ENCODE measurements at regions not wholly inside any gene's neighbourhood (a gene's known extent, or its start where the extent isn't known, plus 50 kb on each side); places are given as distances from the start of the nearest gene placed in this dataset.

DNA sequence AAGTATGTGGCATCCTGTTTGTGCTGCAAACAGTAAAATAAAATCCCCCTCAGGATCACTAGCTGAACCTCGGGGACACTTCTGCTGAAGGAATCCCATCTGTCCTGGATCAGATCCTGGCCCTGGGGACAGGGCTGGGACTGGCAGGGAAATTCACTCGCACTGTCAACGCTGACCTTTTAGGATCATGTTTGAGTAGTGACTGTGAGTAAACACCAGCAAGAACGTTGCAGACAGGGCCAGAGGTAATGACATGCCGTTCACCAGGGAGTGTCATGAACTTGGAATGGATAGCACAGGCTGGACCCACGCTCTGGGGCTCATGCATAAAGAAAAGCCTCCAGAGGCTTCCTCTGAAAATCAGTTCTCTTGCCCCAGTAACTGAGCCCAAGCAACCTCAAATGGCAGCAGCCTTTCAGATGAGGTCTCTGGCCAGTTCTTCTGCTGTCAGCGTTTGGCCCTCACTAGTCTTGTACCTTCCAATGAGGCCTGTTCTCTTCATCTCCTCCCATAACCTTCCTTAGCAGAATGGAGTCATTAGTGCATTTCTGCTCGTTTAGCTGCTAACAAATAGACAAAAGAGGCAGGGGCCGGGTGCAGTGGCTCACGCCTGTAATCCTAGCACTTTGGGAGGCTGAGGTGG is 51.0 kb upstream of the BARX2 start (continued):
- TF ChIP-seq, protein P1, sequence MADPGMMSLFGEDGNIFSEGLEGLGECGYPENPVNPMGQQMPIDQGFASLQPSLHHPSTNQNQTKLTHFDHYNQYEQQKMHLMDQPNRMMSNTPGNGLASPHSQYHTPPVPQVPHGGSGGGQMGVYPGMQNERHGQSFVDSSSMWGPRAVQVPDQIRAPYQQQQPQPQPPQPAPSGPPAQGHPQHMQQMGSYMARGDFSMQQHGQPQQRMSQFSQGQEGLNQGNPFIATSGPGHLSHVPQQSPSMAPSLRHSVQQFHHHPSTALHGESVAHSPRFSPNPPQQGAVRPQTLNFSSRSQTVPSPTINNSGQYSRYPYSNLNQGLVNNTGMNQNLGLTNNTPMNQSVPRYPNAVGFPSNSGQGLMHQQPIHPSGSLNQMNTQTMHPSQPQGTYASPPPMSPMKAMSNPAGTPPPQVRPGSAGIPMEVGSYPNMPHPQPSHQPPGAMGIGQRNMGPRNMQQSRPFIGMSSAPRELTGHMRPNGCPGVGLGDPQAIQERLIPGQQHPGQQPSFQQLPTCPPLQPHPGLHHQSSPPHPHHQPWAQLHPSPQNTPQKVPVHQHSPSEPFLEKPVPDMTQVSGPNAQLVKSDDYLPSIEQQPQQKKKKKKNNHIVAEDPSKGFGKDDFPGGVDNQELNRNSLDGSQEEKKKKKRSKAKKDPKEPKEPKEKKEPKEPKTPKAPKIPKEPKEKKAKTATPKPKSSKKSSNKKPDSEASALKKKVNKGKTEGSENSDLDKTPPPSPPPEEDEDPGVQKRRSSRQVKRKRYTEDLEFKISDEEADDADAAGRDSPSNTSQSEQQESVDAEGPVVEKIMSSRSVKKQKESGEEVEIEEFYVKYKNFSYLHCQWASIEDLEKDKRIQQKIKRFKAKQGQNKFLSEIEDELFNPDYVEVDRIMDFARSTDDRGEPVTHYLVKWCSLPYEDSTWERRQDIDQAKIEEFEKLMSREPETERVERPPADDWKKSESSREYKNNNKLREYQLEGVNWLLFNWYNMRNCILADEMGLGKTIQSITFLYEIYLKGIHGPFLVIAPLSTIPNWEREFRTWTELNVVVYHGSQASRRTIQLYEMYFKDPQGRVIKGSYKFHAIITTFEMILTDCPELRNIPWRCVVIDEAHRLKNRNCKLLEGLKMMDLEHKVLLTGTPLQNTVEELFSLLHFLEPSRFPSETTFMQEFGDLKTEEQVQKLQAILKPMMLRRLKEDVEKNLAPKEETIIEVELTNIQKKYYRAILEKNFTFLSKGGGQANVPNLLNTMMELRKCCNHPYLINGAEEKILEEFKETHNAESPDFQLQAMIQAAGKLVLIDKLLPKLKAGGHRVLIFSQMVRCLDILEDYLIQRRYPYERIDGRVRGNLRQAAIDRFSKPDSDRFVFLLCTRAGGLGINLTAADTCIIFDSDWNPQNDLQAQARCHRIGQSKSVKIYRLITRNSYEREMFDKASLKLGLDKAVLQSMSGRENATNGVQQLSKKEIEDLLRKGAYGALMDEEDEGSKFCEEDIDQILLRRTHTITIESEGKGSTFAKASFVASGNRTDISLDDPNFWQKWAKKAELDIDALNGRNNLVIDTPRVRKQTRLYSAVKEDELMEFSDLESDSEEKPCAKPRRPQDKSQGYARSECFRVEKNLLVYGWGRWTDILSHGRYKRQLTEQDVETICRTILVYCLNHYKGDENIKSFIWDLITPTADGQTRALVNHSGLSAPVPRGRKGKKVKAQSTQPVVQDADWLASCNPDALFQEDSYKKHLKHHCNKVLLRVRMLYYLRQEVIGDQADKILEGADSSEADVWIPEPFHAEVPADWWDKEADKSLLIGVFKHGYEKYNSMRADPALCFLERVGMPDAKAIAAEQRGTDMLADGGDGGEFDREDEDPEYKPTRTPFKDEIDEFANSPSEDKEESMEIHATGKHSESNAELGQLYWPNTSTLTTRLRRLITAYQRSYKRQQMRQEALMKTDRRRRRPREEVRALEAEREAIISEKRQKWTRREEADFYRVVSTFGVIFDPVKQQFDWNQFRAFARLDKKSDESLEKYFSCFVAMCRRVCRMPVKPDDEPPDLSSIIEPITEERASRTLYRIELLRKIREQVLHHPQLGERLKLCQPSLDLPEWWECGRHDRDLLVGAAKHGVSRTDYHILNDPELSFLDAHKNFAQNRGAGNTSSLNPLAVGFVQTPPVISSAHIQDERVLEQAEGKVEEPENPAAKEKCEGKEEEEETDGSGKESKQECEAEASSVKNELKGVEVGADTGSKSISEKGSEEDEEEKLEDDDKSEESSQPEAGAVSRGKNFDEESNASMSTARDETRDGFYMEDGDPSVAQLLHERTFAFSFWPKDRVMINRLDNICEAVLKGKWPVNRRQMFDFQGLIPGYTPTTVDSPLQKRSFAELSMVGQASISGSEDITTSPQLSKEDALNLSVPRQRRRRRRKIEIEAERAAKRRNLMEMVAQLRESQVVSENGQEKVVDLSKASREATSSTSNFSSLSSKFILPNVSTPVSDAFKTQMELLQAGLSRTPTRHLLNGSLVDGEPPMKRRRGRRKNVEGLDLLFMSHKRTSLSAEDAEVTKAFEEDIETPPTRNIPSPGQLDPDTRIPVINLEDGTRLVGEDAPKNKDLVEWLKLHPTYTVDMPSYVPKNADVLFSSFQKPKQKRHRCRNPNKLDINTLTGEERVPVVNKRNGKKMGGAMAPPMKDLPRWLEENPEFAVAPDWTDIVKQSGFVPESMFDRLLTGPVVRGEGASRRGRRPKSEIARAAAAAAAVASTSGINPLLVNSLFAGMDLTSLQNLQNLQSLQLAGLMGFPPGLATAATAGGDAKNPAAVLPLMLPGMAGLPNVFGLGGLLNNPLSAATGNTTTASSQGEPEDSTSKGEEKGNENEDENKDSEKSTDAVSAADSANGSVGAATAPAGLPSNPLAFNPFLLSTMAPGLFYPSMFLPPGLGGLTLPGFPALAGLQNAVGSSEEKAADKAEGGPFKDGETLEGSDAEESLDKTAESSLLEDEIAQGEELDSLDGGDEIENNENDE (IDR thresholded peaks at IDR 0.05; ENCODE audit: insufficient replicate concordance, low read length): no peak
- TF ChIP-seq SUZ12 (IDR thresholded peaks at IDR 0.05; ENCODE audit: low read length): no peak
- TF ChIP-seq, protein P2, sequence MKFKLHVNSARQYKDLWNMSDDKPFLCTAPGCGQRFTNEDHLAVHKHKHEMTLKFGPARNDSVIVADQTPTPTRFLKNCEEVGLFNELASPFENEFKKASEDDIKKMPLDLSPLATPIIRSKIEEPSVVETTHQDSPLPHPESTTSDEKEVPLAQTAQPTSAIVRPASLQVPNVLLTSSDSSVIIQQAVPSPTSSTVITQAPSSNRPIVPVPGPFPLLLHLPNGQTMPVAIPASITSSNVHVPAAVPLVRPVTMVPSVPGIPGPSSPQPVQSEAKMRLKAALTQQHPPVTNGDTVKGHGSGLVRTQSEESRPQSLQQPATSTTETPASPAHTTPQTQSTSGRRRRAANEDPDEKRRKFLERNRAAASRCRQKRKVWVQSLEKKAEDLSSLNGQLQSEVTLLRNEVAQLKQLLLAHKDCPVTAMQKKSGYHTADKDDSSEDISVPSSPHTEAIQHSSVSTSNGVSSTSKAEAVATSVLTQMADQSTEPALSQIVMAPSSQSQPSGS (IDR thresholded peaks at IDR 0.05; ENCODE audit: low read length): no peak
- no peak for TF ChIP-seq TEAD4 (IDR thresholded peaks at IDR 0.05; ENCODE audit: low read depth, low read length)
- TF ChIP-seq TAF1 (IDR thresholded peaks at IDR 0.05; ENCODE audit: low read depth, low read length): no peak
- TF ChIP-seq PHF8 (conservative IDR thresholded peaks at IDR 0.05; ENCODE audit: low read depth, low read length): no peak
- no peak for TF ChIP-seq TAF7 (optimal IDR thresholded peaks at IDR 0.05; ENCODE audit: borderline replicate concordance, low read depth, low read length)
- no peak for TF ChIP-seq FOSL1 (IDR thresholded peaks at IDR 0.05; ENCODE audit: insufficient read depth, low read depth, low read length)
- TF ChIP-seq RAD21 (IDR thresholded peaks at IDR 0.05 in 1 of 2, conservative IDR thresholded peaks at IDR 0.05 in 1 of 2; ENCODE audit: low read depth in 2 of 2, low read length in 2 of 2): no peak

All from H1 (cell line).